Natural killer cell (primary cell): ENCODE measurements at regions not wholly inside any gene's neighbourhood (a gene's known extent, or its start where the extent isn't known, plus 50 kb on each side); places are given as distances from the start of the nearest gene placed in this dataset.

Experiments
- ATAC-seq, 3 donors: fragments of 150-1000 bp in 2 of 3; fragments of 200-7000 bp in 1 of 3; cut with Tn5 transposase; 1 replicate in 1 of 3; 2 replicates in 2 of 3; pipeline ENCODE4 v1.10.0; 2021; ENCODE audit warnings: mild to moderate bottlenecking in 2 of 3, moderate library complexity in 2 of 3
- DNase-seq, 2 donors: peaks; one replicate each; pipeline versions ENCODE4 v3.0.0 to v3.0.0-alpha.2; 2013 to 2021; ENCODE audit warnings: mixed read lengths in 1 of 2
- H3K27ac ChIP-seq: one replicate; pipeline ENCODE4 v1.5.1; 2013; ENCODE audit warnings: mild to moderate bottlenecking, low read length
- H3K27me3 ChIP-seq: one replicate; pipeline ENCODE4 v1.6.1; 2013; ENCODE audit warnings: low read length; ENCODE audit not compliant: control insufficient read depth, insufficient read depth
- H3K36me3 ChIP-seq: one replicate; pipeline ENCODE4 v1.6.1; 2013; ENCODE audit warnings: low read length; ENCODE audit not compliant: control insufficient read depth, insufficient read depth
- H3K4me1 ChIP-seq: one replicate; pipeline ENCODE4 v1.6.1; 2013; ENCODE audit warnings: low read length; ENCODE audit not compliant: control insufficient read depth, insufficient read depth
- H3K4me3 ChIP-seq: one replicate; pipeline ENCODE4 v1.5.1; 2013; ENCODE audit warnings: low read length
- H3K9me3 ChIP-seq: one replicate; pipeline ENCODE4 v1.6.1; 2013; ENCODE audit warnings: low read length; ENCODE audit not compliant: control insufficient read depth, insufficient read depth
- H3K27ac Mint-ChIP-seq, 2 donors: one replicate each; pipeline ENCODE4 v1.8.0; 2022; ENCODE audit warnings: mild to moderate bottlenecking in 2 of 2, mixed read lengths in 2 of 2, moderate library complexity in 1 of 2
- H3K27me3 Mint-ChIP-seq, 2 donors: one replicate each; pipeline ENCODE4 v1.8.0; 2022; ENCODE audit warnings: low read depth in 2 of 2, mixed read lengths in 2 of 2
- H3K36me3 Mint-ChIP-seq: one replicate; pipeline ENCODE4 v1.8.0; 2022; ENCODE audit warnings: mixed read lengths
- H3K4me1 Mint-ChIP-seq, 2 donors: one replicate each; pipeline ENCODE4 v1.8.0; 2022; ENCODE audit warnings: mixed read lengths in 2 of 2
- H3K4me3 Mint-ChIP-seq: one replicate; pipeline ENCODE4 v1.8.0; 2022; ENCODE audit warnings: mild to moderate bottlenecking, moderate library complexity, mixed read lengths
- H3K9me3 Mint-ChIP-seq, 2 donors: one replicate each; pipeline ENCODE4 v1.8.0; 2022; ENCODE audit warnings: mixed read lengths in 2 of 2
- WGBS: methylation state at CpG from one replicate; pipeline ENCODE4 v1.1.7; 2013; ENCODE audit warnings: missing lambda C conversion rate; ENCODE audit not compliant: insufficient coverage; 5-methylcytosine and 5-hydroxymethylcytosine counted together
- intact Hi-C: fragments of 100-400 bp; cut with micrococcal nuclease; formaldehyde crosslinking; loops from one replicate; pipeline ENCODE4 v1.14.2; 2022
- TF ChIP-seq, protein P1 (sequence below): fragments of 200-600 bp; IDR thresholded peaks from one replicate; pipeline ENCODE4 v1.8.0; 2022; ENCODE audit warnings: antibody characterized with exemption

DNA sequence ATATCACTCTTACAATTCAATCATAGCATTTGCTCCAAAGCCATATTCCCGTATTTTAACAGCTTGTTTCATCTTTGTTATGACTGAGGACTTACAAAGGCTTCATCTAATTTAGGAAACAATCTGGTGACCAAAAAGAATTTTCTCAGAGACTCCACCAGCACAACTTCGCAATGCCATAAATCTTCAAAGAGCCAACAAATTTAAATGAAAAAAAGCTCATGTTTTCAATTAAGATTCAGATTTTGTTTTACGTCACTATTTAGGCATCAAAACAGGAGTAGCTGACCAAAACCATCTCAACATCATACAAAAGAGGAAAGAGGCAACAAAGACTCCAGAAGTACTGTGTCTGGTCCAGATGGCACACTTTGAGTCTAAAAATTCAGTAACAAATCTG, 373.3 kb downstream of the TTLL7 start:
- Histone ChIP-seq H3K4me3 (no peak overlapping the region), H3K36me3 (no peaks in the 10 kb centered on the region), H3K9me3 (no peaks in the 10 kb centered on the region), H3K4me1 (no peaks in the 10 kb centered on the region), H3K27ac (no peak overlapping the region), H3K27me3 (no peaks in the 10 kb centered on the region)
- intact Hi-C loops, result no loop called here
- Mint-ChIP-seq H3K4me3 (no peak overlapping the region), H3K9me3 (peaks cover 3 to 12% of the 10 kb centered on the region in 2 donors), H3K4me1 (no peaks in the 10 kb centered on the region), H3K27me3 (no peaks in the 10 kb centered on the region), H3K36me3 (no peaks in the 10 kb centered on the region), H3K27ac (no peak overlapping the region)
- TF ChIP-seq, protein P1, sequence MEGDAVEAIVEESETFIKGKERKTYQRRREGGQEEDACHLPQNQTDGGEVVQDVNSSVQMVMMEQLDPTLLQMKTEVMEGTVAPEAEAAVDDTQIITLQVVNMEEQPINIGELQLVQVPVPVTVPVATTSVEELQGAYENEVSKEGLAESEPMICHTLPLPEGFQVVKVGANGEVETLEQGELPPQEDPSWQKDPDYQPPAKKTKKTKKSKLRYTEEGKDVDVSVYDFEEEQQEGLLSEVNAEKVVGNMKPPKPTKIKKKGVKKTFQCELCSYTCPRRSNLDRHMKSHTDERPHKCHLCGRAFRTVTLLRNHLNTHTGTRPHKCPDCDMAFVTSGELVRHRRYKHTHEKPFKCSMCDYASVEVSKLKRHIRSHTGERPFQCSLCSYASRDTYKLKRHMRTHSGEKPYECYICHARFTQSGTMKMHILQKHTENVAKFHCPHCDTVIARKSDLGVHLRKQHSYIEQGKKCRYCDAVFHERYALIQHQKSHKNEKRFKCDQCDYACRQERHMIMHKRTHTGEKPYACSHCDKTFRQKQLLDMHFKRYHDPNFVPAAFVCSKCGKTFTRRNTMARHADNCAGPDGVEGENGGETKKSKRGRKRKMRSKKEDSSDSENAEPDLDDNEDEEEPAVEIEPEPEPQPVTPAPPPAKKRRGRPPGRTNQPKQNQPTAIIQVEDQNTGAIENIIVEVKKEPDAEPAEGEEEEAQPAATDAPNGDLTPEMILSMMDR, result no peak
- DNase-seq (no peak), ATAC-seq (no peak)
- WGBS, result 87% methylated on average over 3 of the region's 3 CpGs

DNA sequence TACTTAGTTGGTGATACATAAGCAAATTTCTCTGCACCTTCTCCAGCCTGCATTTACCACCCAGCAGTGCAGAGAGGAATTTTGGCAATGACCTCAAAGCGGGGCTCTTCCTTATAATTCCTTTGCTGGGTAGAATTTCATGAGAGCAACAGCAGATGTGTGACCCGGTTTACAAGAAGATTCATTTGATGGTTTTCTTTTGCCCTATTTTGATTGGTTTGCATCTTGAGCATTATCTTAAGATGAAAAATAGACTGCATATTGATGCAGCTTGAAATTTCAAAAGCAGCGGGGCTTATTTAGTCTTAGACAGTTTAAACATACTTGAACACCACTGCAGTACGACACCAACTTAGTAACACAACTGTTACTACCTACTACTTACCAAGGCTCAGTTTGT, 378.9 kb downstream of the TTLL7 start:
- Histone ChIP-seq H3K4me3 (no peak overlapping the region), H3K27me3 (no peaks in the 10 kb centered on the region), H3K36me3 (no peaks in the 10 kb centered on the region), H3K27ac (no peak overlapping the region), H3K9me3 (no peaks in the 10 kb centered on the region), H3K4me1 (no peaks in the 10 kb centered on the region)
- Mint-ChIP-seq H3K4me1 (no peaks in the 10 kb centered on the region), H3K36me3 (no peaks in the 10 kb centered on the region), H3K27me3 (no peaks in the 10 kb centered on the region), H3K9me3 (peaks cover 0 to 4% of the 10 kb centered on the region in 2 donors), H3K27ac (no peak overlapping the region), H3K4me3 (no peak overlapping the region)
- DNase-seq, result no peak
- TF ChIP-seq, protein P1, result no peak
- 93% methylated on average over 4 of the region's 4 CpGs for WGBS
- no peak for ATAC-seq
- intact Hi-C loops, result no loop called here

DNA sequence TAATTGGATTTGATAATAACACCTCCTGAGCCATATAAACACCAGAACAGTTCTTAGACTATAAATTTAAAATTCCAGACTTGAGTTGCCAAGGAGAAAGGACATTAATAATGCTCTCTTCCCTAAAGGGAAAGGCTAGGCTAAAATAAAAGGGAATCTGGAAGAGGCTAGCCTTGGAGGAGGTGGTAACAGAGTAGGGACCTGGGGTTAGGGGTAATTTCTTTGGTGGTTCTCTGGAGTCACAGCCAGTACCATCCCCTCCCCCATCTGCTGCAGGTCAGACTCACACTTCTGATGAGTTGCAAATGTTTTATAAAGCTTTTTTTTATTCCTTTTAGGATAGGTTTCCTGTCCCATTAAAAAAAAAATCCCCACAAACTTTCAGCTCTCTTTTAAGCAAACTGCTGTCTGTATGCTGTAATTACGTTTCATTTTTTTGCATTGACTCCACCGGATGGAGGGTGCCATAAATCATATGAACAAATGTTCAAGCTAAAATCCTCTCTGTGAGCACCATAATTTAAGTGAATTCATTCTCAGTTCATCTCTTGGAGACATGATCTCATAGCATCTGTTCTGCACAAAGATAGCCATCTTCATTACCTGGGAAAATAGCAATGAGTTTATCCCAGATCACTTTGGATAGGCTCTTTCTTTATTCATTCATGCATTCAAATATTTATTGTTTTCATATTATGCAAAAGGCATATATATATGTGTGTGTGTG, 379.6 kb downstream of the TTLL7 start:
- no peak overlapping the region for H3K27ac ChIP-seq
- no peak overlapping the region for H3K4me3 Mint-ChIP-seq

More for the DNA sequence above, 379.6 kb downstream of the TTLL7 start:
- no peaks in the 10 kb centered on the region for H3K4me1 ChIP-seq
- H3K36me3 Mint-ChIP-seq, result no peaks in the 10 kb centered on the region
- TF ChIP-seq, protein P1, result no peak
- no peaks in the 10 kb centered on the region for H3K4me1 Mint-ChIP-seq
- no peak for DNase-seq
- H3K27me3 Mint-ChIP-seq, result no peaks in the 10 kb centered on the region
- no peak overlapping the region for H3K4me3 ChIP-seq
- ATAC-seq, result no peak
- H3K9me3 Mint-ChIP-seq, result peaks cover 0 to 4% of the 10 kb centered on the region in 2 donors
- H3K9me3 ChIP-seq, result no peaks in the 10 kb centered on the region
- WGBS, result 23% methylated on average over 2 of the region's 2 CpGs
- H3K27ac Mint-ChIP-seq, result no peak overlapping the region
- H3K27me3 ChIP-seq, result no peaks in the 10 kb centered on the region
- intact Hi-C loops, result loop anchor here (10.0 kb wide), 1 partner anchor 135 kb away; no protein-coding TSS in a partner anchor
- no peaks in the 10 kb centered on the region for H3K36me3 ChIP-seq
